ENCODE measurements at regions not wholly inside any gene's neighbourhood (a gene's known extent, or its start where the extent isn't known, plus 50 kb on each side); places are given as distances from the start of the nearest gene placed in this dataset.

- DNase-seq (ENCODE audit: low read depth, low spot score) (no peak), ATAC-seq (no peak)
- intact Hi-C loops (cut with micrococcal nuclease; ENCODE audit: unreplicated experiment) (no loop called here), in situ Hi-C loops (cut with HindIII; ENCODE audit: low pct_unique_long_range_greater_than_20kb, low sequenced_read_pairs) (no loop called here)
- H3K9me3 ChIP-seq (ENCODE audit: control insufficient read depth, insufficient read depth, low read depth, low read length) = no peaks in the 10 kb centered on the region
- POLR2A ChIA-PET = no interaction called here
- TF ChIP-seq CTCF (IDR thresholded peaks at IDR 0.05) = no peak
- TF ChIP-seq SIN3A (IDR thresholded peaks at IDR 0.05; ENCODE audit: borderline replicate concordance, insufficient read depth, low read depth, low read length) = no peak
- TF ChIP-seq TCF7L2 (IDR thresholded peaks at IDR 0.05; ENCODE audit: low read depth, low read length) = no peak
- no peak for TF ChIP-seq REST (IDR thresholded peaks at IDR 0.05; ENCODE audit: insufficient read depth in 1 of 2, low read depth in 2 of 2, low read length in 1 of 2)
- TF ChIP-seq POLR2AphosphoS5 (IDR thresholded peaks at IDR 0.05; ENCODE audit: low read depth, low read length) = no peak
- no peak overlapping the region for H3K27ac ChIP-seq (ENCODE audit: low read length)
- BruUV-seq (replicated peaks) = no TSS peak
- H3K27me3 ChIP-seq (ENCODE audit: control insufficient read depth, insufficient read depth, low read length) = no peaks in the 10 kb centered on the region; the same call in 1 of the 2 replicates
- CTCF ChIA-PET = no interaction called here
- no peaks in the 10 kb centered on the region for H3K36me3 ChIP-seq (ENCODE audit: control insufficient read depth, insufficient read depth, low read length)
- no peaks in the 10 kb centered on the region for H3K4me1 ChIP-seq (ENCODE audit: control insufficient read depth, insufficient read depth, low read length)
- no peak overlapping the region for H3K4me3 ChIP-seq (ENCODE audit: low read depth in 2 of 2, low read length in 2 of 2)
Observed at GRCh38 chr21:33139084-33139483, 69.1 kb downstream of the OLIG1 start.

- ChIA-PET POLR2A (no interaction called here), CTCF (no interaction called here)
- Histone ChIP-seq H3K27me3 (ENCODE audit: control insufficient read depth, insufficient read depth, low read length) (no peaks in the 10 kb centered on the region; the same call in 1 of the 2 replicates), H3K9me3 (ENCODE audit: control insufficient read depth, insufficient read depth, low read depth, low read length) (no peaks in the 10 kb centered on the region), H3K27ac (ENCODE audit: low read length) (no peak overlapping the region), H3K36me3 (ENCODE audit: control insufficient read depth, insufficient read depth, low read length) (no peaks in the 10 kb centered on the region), H3K4me1 (ENCODE audit: control insufficient read depth, insufficient read depth, low read length) (no peaks in the 10 kb centered on the region), H3K4me3 (ENCODE audit: low read depth in 2 of 2, low read length in 2 of 2) (no peak overlapping the region)
- intact Hi-C loops (cut with micrococcal nuclease; ENCODE audit: unreplicated experiment) = no loop called here
- DNase-seq (ENCODE audit: low read depth, low spot score) = no peak
- BruUV-seq (replicated peaks) = no TSS peak
- ATAC-seq = no peak
- no peak for TF ChIP-seq CTCF (IDR thresholded peaks at IDR 0.05)
- no peak for TF ChIP-seq TCF7L2 (IDR thresholded peaks at IDR 0.05; ENCODE audit: low read depth, low read length)
- TF ChIP-seq SIN3A (IDR thresholded peaks at IDR 0.05; ENCODE audit: borderline replicate concordance, insufficient read depth, low read depth, low read length) = no peak
- TF ChIP-seq POLR2AphosphoS5 (IDR thresholded peaks at IDR 0.05; ENCODE audit: low read depth, low read length) = no peak
- TF ChIP-seq REST (IDR thresholded peaks at IDR 0.05; ENCODE audit: insufficient read depth in 1 of 2, low read depth in 2 of 2, low read length in 1 of 2) = no peak
- in situ Hi-C loops (cut with HindIII; ENCODE audit: low pct_unique_long_range_greater_than_20kb, low sequenced_read_pairs) = no loop called here
Observed at GRCh38 chr21:33140288-33140687, 70.3 kb downstream of the OLIG1 start.

Data from Panc1 (cell line).